PC-9 (cell line): ENCODE measurements at regions not wholly inside any gene's neighbourhood (a gene's known extent, or its start where the extent isn't known, plus 50 kb on each side); places are given as distances from the start of the nearest gene placed in this dataset.
"Not testable (repeated sequence)": the region's sequence is repeated elsewhere in the genome, so short reads cannot be mapped to it uniquely, and the experiment has no call there.

Source experiments
- BruUV-seq: library from RNA; stranded (reverse); fragments of 400-500 nt; replicated peaks from 2 replicates; lab custom pipeline; 2021; lab: Mats Ljungman, UMichigan
- CTCF ChIA-PET: fragments of 300-600 bp; sonication (Branson Sonifier 250); formaldehyde crosslinking; loops from one replicate; lab custom pipeline; 2022; ENCODE audit warnings: antibody characterized with exemption; lab: Charles Lee
- POLR2A ChIA-PET: fragments of 300-600 bp; sonication (Branson Sonifier 250); formaldehyde crosslinking; loops from one replicate; lab custom pipeline; 2022; ENCODE audit warnings: antibody characterized with exemption; ENCODE audit not compliant: unreplicated experiment; lab: Charles Lee
- DNase-seq, 2 experiments: peaks; one replicate each; pipeline versions ENCODE4 v3.0.0 to v3.0.0-alpha.2; 2015 to 2022; ENCODE audit warnings: mixed read lengths in 1 of 2
- H2AFZ ChIP-seq: fragments of 200-600 bp; sonication (generic); 2 replicates; pipeline ENCODE4 v1.8.1; 2017; ENCODE audit warnings: antibody characterized with exemption
- H3F3A ChIP-seq: fragments of 200-600 bp; sonication (generic); 2 replicates; pipeline ENCODE4 v1.8.1; 2017; ENCODE audit warnings: antibody characterized with exemption, mild to moderate bottlenecking, low read depth; ENCODE audit not compliant: insufficient read depth
- H3K27ac ChIP-seq: fragments of 200-600 bp; sonication (generic); 2 replicates; pipeline ENCODE4 v1.6.1; 2016; ENCODE audit warnings: mixed run types
- H3K27me3 ChIP-seq: fragments of 200-600 bp; sonication (generic); 2 replicates; pipeline ENCODE4 v1.6.1; 2016; ENCODE audit warnings: low read depth, mixed run types; ENCODE audit not compliant: insufficient read depth
- H3K36me3 ChIP-seq: fragments of 200-600 bp; sonication (generic); 2 replicates; pipeline ENCODE4 v1.6.1; 2016; ENCODE audit warnings: low read depth, mixed run types
- H3K4me1 ChIP-seq: fragments of 200-600 bp; sonication (generic); replicated peaks from 2 replicates; pipeline ENCODE4 v1.6.1; 2016; ENCODE audit warnings: mixed run types; ENCODE audit not compliant: insufficient read depth
- H3K4me2 ChIP-seq: fragments of 200-600 bp; sonication (generic); 2 replicates; pipeline ENCODE4 v1.6.1; 2017; ENCODE audit warnings: mixed run types
- H3K4me3 ChIP-seq: fragments of 200-600 bp; sonication (generic); 2 replicates; pipeline ENCODE4 v1.6.1; 2016; ENCODE audit warnings: mixed run types
- H3K79me2 ChIP-seq: fragments of 200-600 bp; sonication (generic); 2 replicates; pipeline ENCODE4 v1.6.1; 2017; ENCODE audit warnings: low read depth, mixed run types
- H3K9me2 ChIP-seq: fragments of 200-600 bp; sonication (generic); 2 replicates; pipeline ENCODE4 v1.8.1; 2017; ENCODE audit warnings: mild to moderate bottlenecking; ENCODE audit not compliant: insufficient read depth
- H3K9me3 ChIP-seq: fragments of 200-600 bp; sonication (generic); 2 replicates; pipeline ENCODE4 v1.8.1; 2016; ENCODE audit warnings: low read depth; ENCODE audit not compliant: insufficient read depth
- H4K20me1 ChIP-seq: fragments of 200-600 bp; sonication (generic); 2 replicates; pipeline ENCODE4 v1.8.1; 2017; ENCODE audit not compliant: insufficient read depth
- CTCF ChIP-seq: fragments of 200-600 bp; sonication (generic); conservative IDR thresholded peaks from 2 replicates; pipeline ENCODE4 v1.6.1; 2017; ENCODE audit warnings: mixed run types, antibody characterized with exemption, mild to moderate bottlenecking, moderate library complexity
- EZH2 ChIP-seq: fragments of 200-600 bp; sonication (generic); IDR thresholded peaks from 2 replicates; pipeline ENCODE4 v1.8.0; 2017; ENCODE audit warnings: antibody characterized with exemption, low read depth
- intact Hi-C: fragments of 100-400 bp; cut with micrococcal nuclease; formaldehyde crosslinking; loops from one replicate; pipeline ENCODE4 v1.10.0; 2022; ENCODE audit not compliant: unreplicated experiment

GRCh38 chr6:150503586-150504339 is 95.9 kb upstream of the PLEKHG1 start:
- Histone ChIP-seq H3F3A (no peaks in the 10 kb centered on the region), H2AFZ (no peak overlapping the region), H3K27ac (no peak overlapping the region), H3K36me3 (no peaks in the 10 kb centered on the region), H3K4me2 (no peak overlapping the region), H3K4me1 (no peaks in the 10 kb centered on the region), H3K9me3 (0 out of 2 replicates have a peak, but pooled peaks cover 6% of the 10 kb centered on the region), H3K27me3 (no peaks in the 10 kb centered on the region), H3K4me3 (no peak overlapping the region), H4K20me1 (no peaks in the 10 kb centered on the region), H3K9me2 (no peaks in the 10 kb centered on the region), H3K79me2 (no peaks in the 10 kb centered on the region)
- no peak for DNase-seq
- no TSS peak for BruUV-seq
- no peak for TF ChIP-seq EZH2
- TF ChIP-seq CTCF, result no peak
- intact Hi-C loops, result no loop called here
- ChIA-PET POLR2A (no interaction called here), CTCF (no interaction called here)

GRCh38 chr6:150507361-150507760 is 92.3 kb upstream of the PLEKHG1 start:
- H3K79me2 ChIP-seq, H3F3A ChIP-seq, H3K4me1 ChIP-seq, H3K9me3 ChIP-seq, CTCF ChIA-PET, intact Hi-C loops, DNase-seq, H3K9me2 ChIP-seq, H2AFZ ChIP-seq, H3K36me3 ChIP-seq, POLR2A ChIA-PET, H4K20me1 ChIP-seq, BruUV-seq, H3K27ac ChIP-seq, H3K4me2 ChIP-seq, H3K4me3 ChIP-seq, H3K27me3 ChIP-seq: not testable (repeated sequence)

- Histone ChIP-seq H2AFZ (no peak overlapping the region), H4K20me1 (no peaks in the 10 kb centered on the region), H3K36me3 (no peaks in the 10 kb centered on the region), H3F3A (0 out of 2 replicates have a peak, but pooled peaks cover 5% of the 10 kb centered on the region), H3K4me2 (no peak overlapping the region), H3K4me3 (no peak overlapping the region), H3K9me2 (no peaks in the 10 kb centered on the region), H3K79me2 (no peaks in the 10 kb centered on the region), H3K4me1 (peaks cover 18% of the 10 kb centered on the region), H3K27ac (no peak overlapping the region), H3K9me3 (no peaks in the 10 kb centered on the region), H3K27me3 (no peaks in the 10 kb centered on the region)
- DNase-seq, result no peak
- no TSS peak for BruUV-seq
- intact Hi-C loops, result no loop called here
- ChIA-PET POLR2A (no interaction called here), CTCF (no interaction called here)
- TF ChIP-seq CTCF, result no peak
- no peak for TF ChIP-seq EZH2
These were observed 89.1 kb upstream of the PLEKHG1 start for GRCh38 chr6:150510576-150510975.

- DNase-seq, result no peak
- Histone ChIP-seq H3K27me3 (no peaks in the 10 kb centered on the region), H3K4me3 (no peak overlapping the region), H3K4me1 (peaks cover 25% of the 10 kb centered on the region), H2AFZ (no peak overlapping the region), H3K27ac (no peak overlapping the region), H3K9me2 (no peaks in the 10 kb centered on the region), H3K9me3 (no peaks in the 10 kb centered on the region), H4K20me1 (no peaks in the 10 kb centered on the region), H3F3A (0 out of 2 replicates have a peak, but pooled peaks cover 5% of the 10 kb centered on the region), H3K79me2 (no peaks in the 10 kb centered on the region), H3K4me2 (no peak overlapping the region), H3K36me3 (no peaks in the 10 kb centered on the region)
- CTCF ChIA-PET, result no interaction called here
- TF ChIP-seq CTCF, result no peak
- TF ChIP-seq EZH2, result no peak
- POLR2A ChIA-PET, result no interaction called here
- no TSS peak for BruUV-seq
- intact Hi-C loops, result no loop called here
These were observed 88.4 kb upstream of the PLEKHG1 start for GRCh38 chr6:150511313-150511712.
